Pulmonary artery endothelial cell (primary cell): ENCODE measurements at regions not wholly inside any gene's neighbourhood (a gene's known extent, or its start where the extent isn't known, plus 50 kb on each side); places are given as distances from the start of the nearest gene placed in this dataset.

ENCODE experiments used
- DNase-seq: peaks from one replicate; pipeline ENCODE4 v3.0.0-alpha.2; 2011; ENCODE audit warnings: low read depth, low spot score

GRCh38 chr12:92650228-92650822, 52.5 kb upstream of the PLEKHG7 start:
- DNase-seq = no peak

GRCh38 chr12:92649511-92650227, 53.1 kb upstream of the PLEKHG7 start:
- DNase-seq = peak; percentile 39

- no peak for DNase-seq
Measured at GRCh38 chr12:92648242-92649031, 54.4 kb upstream of the PLEKHG7 start.

- DNase-seq = no peak
Measured at GRCh38 chr12:92641291-92641690, 61.5 kb upstream of the PLEKHG7 start.

- no peak for DNase-seq
Measured at GRCh38 chr12:92640691-92641090, 62.1 kb upstream of the PLEKHG7 start.

GRCh38 chr12:92639017-92639416, 63.8 kb upstream of the PLEKHG7 start:
- DNase-seq = no peak

- DNase-seq = no peak
Measured at GRCh38 chr12:92634730-92635129, 68.1 kb upstream of the PLEKHG7 start.

GRCh38 chr12:92634202-92634601, 68.6 kb upstream of the PLEKHG7 start:
- DNase-seq = no peak

- no peak for DNase-seq
Measured at GRCh38 chr12:92630968-92631367, 71.8 kb upstream of the PLEKHG7 start.

- no peak for DNase-seq
Measured at GRCh38 chr12:92629349-92630065, 73.3 kb upstream of the PLEKHG7 start.

- DNase-seq = no peak
Measured at GRCh38 chr12:92628476-92628875, 74.3 kb upstream of the PLEKHG7 start.

- DNase-seq = no peak
Measured at GRCh38 chr12:92627511-92627910, 75.3 kb upstream of the PLEKHG7 start.

- DNase-seq = no peak
Measured at GRCh38 chr12:92625639-92626310, 77.0 kb upstream of the PLEKHG7 start.

- DNase-seq = no peak
Measured at GRCh38 chr12:92624236-92624635, 78.6 kb upstream of the PLEKHG7 start.

GRCh38 chr12:92623386-92623785, 79.4 kb upstream of the PLEKHG7 start:
- no peak for DNase-seq

- DNase-seq = no peak
Measured at GRCh38 chr12:92621833-92622232, 81.0 kb upstream of the PLEKHG7 start.

GRCh38 chr12:92621312-92621711, 81.5 kb upstream of the PLEKHG7 start:
- DNase-seq = no peak

GRCh38 chr12:92619730-92620684, 82.8 kb upstream of the PLEKHG7 start:
- no peak for DNase-seq

- DNase-seq = no peak
Measured at GRCh38 chr12:92619026-92619425, 83.8 kb upstream of the PLEKHG7 start.

- no peak for DNase-seq
Measured at GRCh38 chr12:92615703-92616102, 87.1 kb upstream of the PLEKHG7 start.
